ENCODE measurements at regions not wholly inside any gene's neighbourhood (a gene's known extent, or its start where the extent isn't known, plus 50 kb on each side); places are given as distances from the start of the nearest gene placed in this dataset.

- no peak for DNase-seq (ENCODE audit: low read depth in 6 of 9, low spot score in 9 of 9)
- H3K36me3 ChIP-seq (ENCODE audit: control insufficient read depth in 2 of 2, insufficient read depth in 2 of 2, low read length in 1 of 2) = no peaks in the 10 kb centered on the region
- no peak overlapping the region for H3K4me3 ChIP-seq (ENCODE audit: low read length in 2 of 2)
- 96% methylated on average over 1 of the region's 1 CpG for WGBS
- no peak overlapping the region for H3K27ac ChIP-seq (ENCODE audit: low read depth in 1 of 2, low read length in 1 of 2)
- no peaks in the 10 kb centered on the region for H3K9me3 ChIP-seq (ENCODE audit: control insufficient read depth in 2 of 2, insufficient read depth in 1 of 2, low read length in 1 of 2)
- no peaks in the 10 kb centered on the region for H3K27me3 ChIP-seq (ENCODE audit: control insufficient read depth in 2 of 2, insufficient read depth in 1 of 2, low read length in 1 of 2)
- no peaks in the 10 kb centered on the region for H3K4me1 ChIP-seq (ENCODE audit: control insufficient read depth in 2 of 2, insufficient read depth in 2 of 2, low read length in 2 of 2)
Measured at GRCh38 chr18:40962784-40963183, 992.2 kb upstream of the PIK3C3 start.

GRCh38 chr18:40957533-40958070 is 997.4 kb upstream of the PIK3C3 start:
- Histone ChIP-seq H3K27ac (ENCODE audit: low read depth in 1 of 2, low read length in 1 of 2) (no peak overlapping the region), H3K27me3 (ENCODE audit: control insufficient read depth in 2 of 2, insufficient read depth in 1 of 2, low read length in 1 of 2) (no peaks in the 10 kb centered on the region), H3K4me3 (ENCODE audit: low read length in 2 of 2) (no peak overlapping the region), H3K36me3 (ENCODE audit: control insufficient read depth in 2 of 2, insufficient read depth in 2 of 2, low read length in 1 of 2) (no peaks in the 10 kb centered on the region), H3K9me3 (ENCODE audit: control insufficient read depth in 2 of 2, insufficient read depth in 1 of 2, low read length in 1 of 2) (peaks cover 0 to 7% of the 10 kb centered on the region in 2 donors), H3K4me1 (ENCODE audit: control insufficient read depth in 2 of 2, insufficient read depth in 2 of 2, low read length in 2 of 2) (no peaks in the 10 kb centered on the region)
- no peak for DNase-seq (ENCODE audit: low read depth in 6 of 9, low spot score in 9 of 9)
- WGBS = 89% methylated on average over 2 of the region's 2 CpGs

GRCh38 chr18:40956213-40956612 is 998.8 kb upstream of the PIK3C3 start:
- Histone ChIP-seq H3K36me3 (ENCODE audit: control insufficient read depth in 2 of 2, insufficient read depth in 2 of 2, low read length in 1 of 2) (no peaks in the 10 kb centered on the region), H3K9me3 (ENCODE audit: control insufficient read depth in 2 of 2, insufficient read depth in 1 of 2, low read length in 1 of 2) (peaks cover 0 to 7% of the 10 kb centered on the region in 2 donors), H3K27me3 (ENCODE audit: control insufficient read depth in 2 of 2, insufficient read depth in 1 of 2, low read length in 1 of 2) (no peaks in the 10 kb centered on the region), H3K27ac (ENCODE audit: low read depth in 1 of 2, low read length in 1 of 2) (no peak overlapping the region), H3K4me1 (ENCODE audit: control insufficient read depth in 2 of 2, insufficient read depth in 2 of 2, low read length in 2 of 2) (no peaks in the 10 kb centered on the region), H3K4me3 (ENCODE audit: low read length in 2 of 2) (no peak overlapping the region)
- WGBS = 95% methylated on average over 1 of the region's 1 CpG
- no peak for DNase-seq (ENCODE audit: low read depth in 6 of 9, low spot score in 9 of 9)

- no peaks in the 10 kb centered on the region for H3K4me1 ChIP-seq (ENCODE audit: control insufficient read depth in 2 of 2, insufficient read depth in 2 of 2, low read length in 2 of 2)
- peaks cover 0 to 7% of the 10 kb centered on the region in 2 donors for H3K9me3 ChIP-seq (ENCODE audit: control insufficient read depth in 2 of 2, insufficient read depth in 1 of 2, low read length in 1 of 2)
- H3K4me3 ChIP-seq (ENCODE audit: low read length in 2 of 2) = no peak overlapping the region
- H3K27ac ChIP-seq (ENCODE audit: low read depth in 1 of 2, low read length in 1 of 2) = no peak overlapping the region
- no peaks in the 10 kb centered on the region for H3K36me3 ChIP-seq (ENCODE audit: control insufficient read depth in 2 of 2, insufficient read depth in 2 of 2, low read length in 1 of 2)
- no peaks in the 10 kb centered on the region for H3K27me3 ChIP-seq (ENCODE audit: control insufficient read depth in 2 of 2, insufficient read depth in 1 of 2, low read length in 1 of 2)
- 85% methylated on average over 2 of the region's 2 CpGs for WGBS
- DNase-seq (ENCODE audit: low read depth in 6 of 9, low spot score in 9 of 9) = no peak
Measured at GRCh38 chr18:40955351-40955750, 999.7 kb upstream of the PIK3C3 start.

- Histone ChIP-seq H3K9me3 (ENCODE audit: control insufficient read depth in 2 of 2, insufficient read depth in 1 of 2, low read length in 1 of 2) (peaks cover 0 to 7% of the 10 kb centered on the region in 2 donors), H3K4me3 (ENCODE audit: low read length in 2 of 2) (no peak overlapping the region), H3K27me3 (ENCODE audit: control insufficient read depth in 2 of 2, insufficient read depth in 1 of 2, low read length in 1 of 2) (no peaks in the 10 kb centered on the region), H3K4me1 (ENCODE audit: control insufficient read depth in 2 of 2, insufficient read depth in 2 of 2, low read length in 2 of 2) (no peaks in the 10 kb centered on the region), H3K27ac (ENCODE audit: low read depth in 1 of 2, low read length in 1 of 2) (no peak overlapping the region), H3K36me3 (ENCODE audit: control insufficient read depth in 2 of 2, insufficient read depth in 2 of 2, low read length in 1 of 2) (no peaks in the 10 kb centered on the region)
- DNase-seq (ENCODE audit: low read depth in 6 of 9, low spot score in 9 of 9) = no peak
- 96% methylated on average over 10 of the region's 10 CpGs for WGBS
Measured at GRCh38 chr18:40949114-40949950, 1005.7 kb upstream of the PIK3C3 start.

GRCh38 chr18:40944576-40944975 is 1010.5 kb upstream of the PIK3C3 start:
- H3K4me1 ChIP-seq (ENCODE audit: control insufficient read depth in 2 of 2, insufficient read depth in 2 of 2, low read length in 2 of 2) = no peaks in the 10 kb centered on the region
- no peaks in the 10 kb centered on the region for H3K9me3 ChIP-seq (ENCODE audit: control insufficient read depth in 2 of 2, insufficient read depth in 1 of 2, low read length in 1 of 2)
- no peak overlapping the region for H3K4me3 ChIP-seq (ENCODE audit: low read length in 2 of 2)
- DNase-seq (ENCODE audit: low read depth in 6 of 9, low spot score in 9 of 9) = no peak
- no peak overlapping the region for H3K27ac ChIP-seq (ENCODE audit: low read depth in 1 of 2, low read length in 1 of 2)
- WGBS = 90% methylated on average over 2 of the region's 2 CpGs
- no peaks in the 10 kb centered on the region for H3K36me3 ChIP-seq (ENCODE audit: control insufficient read depth in 2 of 2, insufficient read depth in 2 of 2, low read length in 1 of 2)
- H3K27me3 ChIP-seq (ENCODE audit: control insufficient read depth in 2 of 2, insufficient read depth in 1 of 2, low read length in 1 of 2) = no peaks in the 10 kb centered on the region

- Histone ChIP-seq H3K36me3 (ENCODE audit: control insufficient read depth in 2 of 2, insufficient read depth in 2 of 2, low read length in 1 of 2) (no peaks in the 10 kb centered on the region), H3K27ac (ENCODE audit: low read depth in 1 of 2, low read length in 1 of 2) (no peak overlapping the region), H3K9me3 (ENCODE audit: control insufficient read depth in 2 of 2, insufficient read depth in 1 of 2, low read length in 1 of 2) (no peaks in the 10 kb centered on the region), H3K27me3 (ENCODE audit: control insufficient read depth in 2 of 2, insufficient read depth in 1 of 2, low read length in 1 of 2) (no peaks in the 10 kb centered on the region), H3K4me1 (ENCODE audit: control insufficient read depth in 2 of 2, insufficient read depth in 2 of 2, low read length in 2 of 2) (no peaks in the 10 kb centered on the region), H3K4me3 (ENCODE audit: low read length in 2 of 2) (no peak overlapping the region)
- 95% methylated on average over 31 of the region's 31 CpGs for WGBS
- no peak for DNase-seq (ENCODE audit: low read depth in 6 of 9, low spot score in 9 of 9)
Measured at GRCh38 chr18:40939656-40940515, 1015.1 kb upstream of the PIK3C3 start.

- no peak for DNase-seq (ENCODE audit: low read depth in 6 of 9, low spot score in 9 of 9)
- 94% methylated on average over 2 of the region's 2 CpGs for WGBS
Measured at GRCh38 chr18:40938615-40939014, 1016.4 kb upstream of the PIK3C3 start.

GRCh38 chr18:40937386-40937785 is 1017.6 kb upstream of the PIK3C3 start:
- WGBS = 85% methylated on average over 2 of the region's 2 CpGs
- no peak for DNase-seq (ENCODE audit: low read depth in 6 of 9, low spot score in 9 of 9)
- H3K36me3 ChIP-seq (ENCODE audit: control insufficient read depth in 2 of 2, insufficient read depth in 2 of 2, low read length in 1 of 2) = no peaks in the 10 kb centered on the region
- no peaks in the 10 kb centered on the region for H3K9me3 ChIP-seq (ENCODE audit: control insufficient read depth in 2 of 2, insufficient read depth in 1 of 2, low read length in 1 of 2)
- no peak overlapping the region for H3K4me3 ChIP-seq (ENCODE audit: low read length in 2 of 2)
- no peaks in the 10 kb centered on the region for H3K27me3 ChIP-seq (ENCODE audit: control insufficient read depth in 2 of 2, insufficient read depth in 1 of 2, low read length in 1 of 2)
- no peak overlapping the region for H3K27ac ChIP-seq (ENCODE audit: low read depth in 1 of 2, low read length in 1 of 2)
- no peaks in the 10 kb centered on the region for H3K4me1 ChIP-seq (ENCODE audit: control insufficient read depth in 2 of 2, insufficient read depth in 2 of 2, low read length in 2 of 2)

More at GRCh38 chr18:40938615-40939014, 1016.4 kb upstream of the PIK3C3 start:
- no peak overlapping the region for H3K4me3 ChIP-seq (ENCODE audit: low read length in 2 of 2)
- H3K27ac ChIP-seq (ENCODE audit: low read depth in 1 of 2, low read length in 1 of 2) = no peak overlapping the region
- H3K27me3 ChIP-seq (ENCODE audit: control insufficient read depth in 2 of 2, insufficient read depth in 1 of 2, low read length in 1 of 2) = no peaks in the 10 kb centered on the region
- H3K36me3 ChIP-seq (ENCODE audit: control insufficient read depth in 2 of 2, insufficient read depth in 2 of 2, low read length in 1 of 2) = no peaks in the 10 kb centered on the region
- H3K9me3 ChIP-seq (ENCODE audit: control insufficient read depth in 2 of 2, insufficient read depth in 1 of 2, low read length in 1 of 2) = no peaks in the 10 kb centered on the region
- H3K4me1 ChIP-seq (ENCODE audit: control insufficient read depth in 2 of 2, insufficient read depth in 2 of 2, low read length in 2 of 2) = no peaks in the 10 kb centered on the region

Measured in thymus (tissue), 11 donors.